ENCODE measurements at regions not wholly inside any gene's neighbourhood (a gene's known extent, or its start where the extent isn't known, plus 50 kb on each side); places are given as distances from the start of the nearest gene placed in this dataset.

GRCh38 chr15:53122818-53123217 lies 332.7 kb upstream of the ONECUT1 start:
- TF ChIP-seq CTCF (IDR thresholded peaks at IDR 0.05): no peak
- no peak for TF ChIP-seq EZH2 (IDR thresholded peaks at IDR 0.05; ENCODE audit: borderline replicate concordance, insufficient read depth, low read depth, low read length, poor library complexity, severe bottlenecking)

Data from B cell (primary cell).